HG02870 (cell line): ENCODE measurements at regions not wholly inside any gene's neighbourhood (a gene's known extent, or its start where the extent isn't known, plus 50 kb on each side); places are given as distances from the start of the nearest gene placed in this dataset.

Experiments
- ATAC-seq: cut with Tn5 transposase; IDR thresholded peaks from one replicate; pipeline ENCODE4 v1.9.1; 2021; ENCODE audit warnings: mild to moderate bottlenecking, moderate library complexity; ENCODE audit not compliant: unreplicated experiment

GRCh38 chr18:11324956-11325882, 175.8 kb upstream of the PIEZO2 start:
- ATAC-seq, result peak; percentile 92

GRCh38 chr18:11324510-11324909, 175.1 kb upstream of the PIEZO2 start:
- no peak for ATAC-seq

- ATAC-seq, result no peak
Observed at GRCh38 chr18:11323359-11323819, 174.0 kb upstream of the PIEZO2 start.

DNA sequence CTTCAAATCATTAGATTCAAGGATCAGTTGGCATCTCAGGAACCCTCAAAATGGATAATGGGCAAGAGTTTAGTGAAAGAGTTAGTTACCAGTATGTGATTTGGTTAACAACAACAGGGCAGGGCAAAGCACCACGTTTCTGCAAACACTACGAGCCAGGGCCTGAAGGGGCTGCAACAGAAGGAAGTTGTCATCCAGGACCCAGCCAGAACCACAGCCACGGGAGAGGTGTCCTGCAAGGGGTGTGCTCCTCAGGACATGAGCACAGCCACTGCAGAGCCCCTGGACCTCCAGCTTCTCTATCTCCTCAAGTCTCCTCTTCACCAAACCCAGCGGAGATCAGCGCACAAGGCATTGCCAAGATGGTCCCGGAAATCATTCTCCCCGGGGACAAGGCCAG, 173.3 kb upstream of the PIEZO2 start:
- no peak for ATAC-seq

GRCh38 chr18:11322006-11322405, 172.6 kb upstream of the PIEZO2 start:
- no peak for ATAC-seq

DNA sequence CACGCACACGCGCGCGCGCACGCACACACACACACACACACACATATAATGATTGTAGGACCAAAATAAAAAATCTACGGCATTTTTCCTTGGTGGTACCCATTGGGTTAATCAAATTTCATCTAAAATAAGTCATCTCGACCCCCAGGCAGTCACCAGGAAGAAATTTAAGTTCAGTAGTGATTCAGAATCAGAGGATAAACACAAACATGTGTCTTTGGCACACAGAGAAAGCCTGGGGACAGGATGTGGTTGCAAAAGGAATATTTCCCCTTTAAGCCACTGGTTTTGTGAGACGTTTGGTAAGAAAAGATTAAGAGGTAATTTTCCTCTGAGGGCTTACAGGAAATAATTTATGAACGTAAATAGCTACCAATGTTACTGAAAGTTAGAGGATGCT, 171.6 kb upstream of the PIEZO2 start:
- ATAC-seq, result no peak

DNA sequence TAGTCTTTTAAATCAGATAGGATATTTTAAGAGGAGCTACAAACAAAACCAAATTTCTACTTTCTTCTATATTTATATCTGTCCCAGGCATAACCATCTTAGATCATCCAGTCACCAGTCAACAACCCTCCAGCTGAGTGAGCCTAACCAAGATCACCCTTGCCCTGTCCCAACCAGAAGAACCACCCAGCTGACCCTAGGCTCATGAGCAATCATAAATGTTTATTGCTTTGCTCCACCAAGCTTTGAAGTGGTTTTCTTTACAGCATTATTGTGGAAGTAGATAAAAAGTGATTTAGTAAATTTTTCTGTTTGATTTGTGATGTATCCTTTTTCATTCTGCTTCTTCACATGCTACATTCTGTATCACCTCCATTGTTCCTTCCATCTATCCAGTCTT, 167.2 kb upstream of the PIEZO2 start:
- no peak for ATAC-seq

- ATAC-seq, result peak; percentile 50
Observed at GRCh38 chr18:11310476-11311086, 161.2 kb upstream of the PIEZO2 start.

DNA sequence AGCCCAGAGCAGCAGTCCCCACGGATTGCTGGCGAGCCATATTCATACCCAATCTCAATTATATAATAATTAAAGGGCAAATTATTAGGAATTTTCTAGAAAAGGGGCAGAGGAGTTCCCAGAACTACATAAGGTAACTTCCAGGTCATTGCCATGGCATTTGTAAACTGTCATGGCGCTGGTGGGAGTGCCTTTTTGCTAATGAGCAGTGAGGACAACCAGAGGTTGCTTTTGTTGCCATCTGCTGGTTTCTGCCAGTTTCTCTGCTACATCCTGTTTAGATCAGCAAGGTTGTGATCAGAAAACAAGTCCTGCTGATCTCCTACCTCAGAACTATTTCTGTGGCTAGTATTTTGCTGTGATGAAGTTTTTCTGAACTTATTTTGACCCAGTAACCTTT, 159.8 kb upstream of the PIEZO2 start:
- ATAC-seq, result no peak

DNA sequence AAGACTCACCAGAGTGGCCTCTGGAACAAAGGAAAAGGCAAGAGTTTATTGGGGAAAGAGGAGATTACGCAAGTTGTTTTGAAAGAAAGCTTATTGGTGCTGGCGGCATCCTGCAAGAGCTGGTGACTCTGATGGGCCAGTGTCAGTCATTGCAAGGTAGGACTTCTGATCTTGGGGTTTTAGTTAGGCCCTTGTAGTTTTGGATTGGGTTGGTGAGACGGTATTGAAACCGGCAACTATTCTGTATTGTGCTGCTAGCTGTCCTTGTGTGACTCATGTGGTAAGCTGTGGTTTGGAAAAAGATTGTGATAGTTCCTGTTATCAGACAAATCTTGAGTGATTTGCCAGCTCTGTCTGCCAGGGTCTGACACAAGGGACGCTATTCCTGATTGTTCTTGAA, 159.1 kb upstream of the PIEZO2 start:
- no peak for ATAC-seq

DNA sequence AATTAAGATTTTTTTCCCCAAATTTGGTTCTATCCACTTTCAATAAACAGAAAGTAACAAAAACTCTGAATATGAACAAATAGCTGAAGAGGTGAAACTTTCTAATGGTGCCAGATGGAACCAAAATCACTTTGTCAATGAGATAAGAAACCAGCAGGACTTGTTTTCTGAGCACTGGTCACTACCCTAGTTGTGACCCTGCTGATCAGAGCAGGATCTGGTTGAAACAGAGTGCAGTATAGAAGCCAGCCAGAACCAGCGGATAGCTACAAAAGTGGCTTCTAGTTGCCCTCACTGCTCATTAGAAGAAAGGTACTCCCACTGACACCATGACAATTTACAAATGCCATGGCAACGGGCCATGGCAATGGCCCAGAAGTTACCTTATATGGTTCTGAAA, 158.3 kb upstream of the PIEZO2 start:
- no peak for ATAC-seq

DNA sequence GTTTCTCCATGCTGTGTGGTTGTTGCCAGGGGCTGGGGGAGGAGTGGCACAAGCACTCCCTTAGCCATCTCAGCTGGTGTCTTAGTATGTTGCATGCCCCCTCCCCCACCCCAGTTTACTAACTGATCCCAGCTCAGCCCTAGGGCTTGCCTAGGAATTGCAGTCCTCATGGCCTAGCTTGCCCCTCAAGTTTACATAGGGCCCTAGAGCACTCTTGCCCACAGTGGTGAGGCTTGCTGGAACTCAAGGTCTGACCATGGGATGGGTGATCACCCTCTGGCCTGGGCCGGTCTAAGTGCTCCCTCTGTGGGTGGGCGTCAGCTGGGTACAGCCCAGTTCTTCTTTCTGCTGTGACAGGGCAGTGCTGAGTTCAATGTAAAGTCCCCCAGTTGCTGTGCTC, 156.1 kb upstream of the PIEZO2 start:
- no peak for ATAC-seq

DNA sequence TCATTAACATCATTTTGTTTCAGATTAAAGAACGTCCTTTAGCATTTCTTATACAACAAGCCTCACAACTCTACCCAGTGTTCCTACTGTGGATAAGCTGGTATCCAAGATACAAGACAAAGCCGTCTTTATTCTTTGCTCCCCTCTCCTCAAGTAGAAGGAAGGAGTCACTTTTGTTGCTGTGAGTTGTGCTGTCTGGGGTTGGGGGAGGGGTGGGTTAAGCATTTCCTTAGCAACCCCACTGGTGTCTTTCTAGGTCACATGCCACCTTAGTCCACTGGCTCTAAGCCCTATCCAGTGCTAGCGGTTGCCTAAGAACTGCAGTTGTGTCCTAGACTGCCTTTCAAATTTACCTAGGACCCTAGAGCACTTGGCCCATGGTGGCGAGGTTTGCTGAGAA, 155.6 kb upstream of the PIEZO2 start:
- ATAC-seq, result no peak

GRCh38 chr18:11296946-11297345, 147.6 kb upstream of the PIEZO2 start:
- no peak for ATAC-seq

DNA sequence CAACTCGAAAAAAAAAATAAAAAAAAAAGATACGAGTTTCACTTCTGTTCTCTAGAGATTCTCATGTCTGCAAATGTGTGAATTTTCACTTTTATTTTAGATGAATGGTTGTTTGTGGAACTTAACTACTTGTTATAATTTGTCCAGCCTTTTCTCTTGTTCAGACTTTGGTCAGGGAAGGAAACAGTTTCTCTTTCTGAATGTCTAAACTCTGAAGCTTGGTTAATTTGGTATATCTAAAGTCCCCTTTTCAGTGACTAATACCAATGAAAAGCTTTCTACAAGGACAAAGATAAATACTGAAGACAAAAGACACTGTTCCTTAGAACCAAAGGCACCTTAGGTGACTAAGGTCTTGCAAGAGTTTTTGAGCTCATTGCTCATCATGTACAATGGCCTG, 144.4 kb upstream of the PIEZO2 start:
- peak; percentile 81 for ATAC-seq

DNA sequence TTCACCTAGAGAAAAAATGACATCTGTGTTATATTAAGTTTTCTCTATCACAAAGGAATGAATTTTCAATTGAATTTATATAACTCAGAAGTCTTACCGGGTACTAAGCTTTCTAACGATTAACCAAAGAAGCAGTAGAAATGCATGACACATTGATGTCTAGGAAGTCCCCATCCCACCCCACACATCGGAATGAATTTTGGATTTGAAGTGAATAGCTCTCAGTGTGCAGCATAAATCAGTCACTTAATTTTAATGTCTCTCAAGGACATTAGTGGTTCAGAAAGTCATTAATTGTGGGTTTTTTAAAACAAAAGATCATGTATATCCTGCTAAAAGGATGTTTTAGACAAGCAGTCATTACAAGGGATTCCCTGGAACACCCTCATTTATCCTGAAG, 141.4 kb upstream of the PIEZO2 start:
- ATAC-seq, result no peak

GRCh38 chr18:11289248-11289647, 139.9 kb upstream of the PIEZO2 start:
- no peak for ATAC-seq

DNA sequence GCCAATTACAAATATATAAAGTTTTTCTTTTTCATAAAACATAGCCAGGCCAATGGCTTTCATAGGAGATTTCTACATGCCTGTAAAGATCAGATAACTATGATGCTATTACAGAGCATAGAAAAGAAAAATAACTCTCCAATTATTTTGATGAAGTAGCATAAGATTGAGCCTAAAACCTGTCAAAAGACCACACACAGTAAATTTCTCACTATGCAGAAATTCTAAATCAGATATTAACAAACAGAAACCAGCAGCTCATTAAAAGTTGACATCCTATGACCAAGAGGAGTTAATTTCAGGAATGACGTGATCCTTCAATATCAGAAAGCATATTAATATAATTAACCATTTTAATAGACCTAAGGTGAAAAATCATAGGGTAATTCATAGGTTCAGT, 139.0 kb upstream of the PIEZO2 start:
- no peak for ATAC-seq

- no peak for ATAC-seq
Observed at GRCh38 chr18:11286431-11286830, 137.1 kb upstream of the PIEZO2 start.

DNA sequence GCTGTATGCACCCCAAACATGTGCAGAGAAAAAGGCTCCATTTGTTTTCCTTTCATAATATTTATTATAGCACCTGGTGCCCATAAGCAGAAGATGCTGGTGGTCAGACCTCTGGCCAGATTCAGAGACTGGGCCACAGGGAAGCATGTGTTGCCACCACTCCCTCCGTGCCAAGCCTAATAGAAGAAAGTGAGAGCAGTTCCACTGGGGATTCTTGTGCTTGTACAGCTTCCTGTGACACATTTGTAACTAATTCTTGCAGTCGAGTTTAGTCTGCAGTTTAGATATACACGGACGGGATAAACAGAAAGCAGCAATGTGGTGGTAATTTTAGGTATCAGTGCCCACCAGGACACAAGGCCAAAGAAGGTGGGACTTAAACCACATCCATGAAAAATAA, 135.4 kb upstream of the PIEZO2 start:
- no peak for ATAC-seq

DNA sequence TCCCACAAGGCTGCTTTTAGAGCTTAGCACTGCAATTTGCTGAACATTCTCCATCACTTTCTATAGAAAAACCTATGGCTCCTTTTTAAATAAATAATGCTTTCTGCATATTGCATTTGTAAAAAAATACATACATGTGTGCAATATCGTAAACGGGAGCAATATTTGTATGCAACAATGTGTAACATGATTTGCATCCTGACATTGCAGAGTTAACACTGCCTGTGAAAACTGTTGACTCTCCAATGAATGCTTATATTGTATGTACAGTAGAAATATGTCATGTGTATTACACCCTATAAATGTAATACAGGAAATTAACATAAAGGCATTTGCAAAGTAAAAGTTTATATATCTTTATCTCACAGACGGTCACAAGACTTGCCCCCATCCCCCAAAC, 135.0 kb upstream of the PIEZO2 start:
- ATAC-seq, result no peak

GRCh38 chr18:11283479-11284161, 134.3 kb upstream of the PIEZO2 start:
- no peak for ATAC-seq
